ENCODE measurements at regions not wholly inside any gene's neighbourhood (a gene's known extent, or its start where the extent isn't known, plus 50 kb on each side); places are given as distances from the start of the nearest gene placed in this dataset.
"Not testable (repeated sequence)": the region's sequence is repeated elsewhere in the genome, so short reads cannot be mapped to it uniquely, and the experiment has no call there.

DNA sequence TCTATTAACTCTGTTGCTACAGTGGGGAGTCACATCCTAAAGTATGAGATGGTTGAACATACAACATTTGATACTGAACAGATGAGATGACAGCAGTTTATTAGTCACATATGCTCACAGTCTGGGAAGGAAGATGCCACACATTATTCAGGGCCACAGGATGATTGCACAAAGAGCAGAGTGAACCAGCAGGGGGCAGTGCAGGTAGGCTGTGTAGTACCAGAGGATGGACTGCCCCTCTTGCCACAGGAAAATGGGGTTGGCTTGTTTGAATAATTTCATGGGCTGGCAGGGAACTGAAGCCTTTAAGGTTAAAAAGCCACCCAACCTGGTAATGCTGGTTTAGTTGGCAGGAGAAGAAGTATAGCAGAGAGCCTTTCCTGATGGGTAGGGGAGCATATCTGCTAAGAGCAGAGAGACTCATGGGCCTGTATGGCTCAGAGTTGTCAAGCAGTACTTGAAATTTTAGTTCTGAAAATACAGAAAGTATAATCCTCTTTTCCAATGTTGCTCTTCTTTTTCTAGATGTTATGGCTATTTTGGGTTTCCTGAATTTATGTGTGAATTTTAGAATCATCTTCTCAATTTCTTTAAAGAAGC lies 180.4 kb upstream of the B3GAT1 start:
- H3K9ac ChIP-seq (ENCODE audit: low read length): no peak overlapping the region
- no peaks in the 10 kb centered on the region for H4K20me1 ChIP-seq (ENCODE audit: insufficient read depth, low read length)
- H3K79me2 ChIP-seq (ENCODE audit: low read length): no peaks in the 10 kb centered on the region
- H3K27ac ChIP-seq (ENCODE audit: low read length): no peak overlapping the region
- peaks cover 33% of the 10 kb centered on the region for H3K27me3 ChIP-seq (ENCODE audit: low read depth, low read length)
- no peaks in the 10 kb centered on the region for H3K36me3 ChIP-seq (replicated peaks; ENCODE audit: low read depth, low read length)
- H3K4me1 ChIP-seq (ENCODE audit: low read length): peaks cover 14% of the 10 kb centered on the region
- no peak overlapping the region for H3K4me2 ChIP-seq (ENCODE audit: low read length)
- TF ChIP-seq EZH2phosphoT487 (IDR thresholded peaks at IDR 0.05; ENCODE audit: low read depth) (no peak), CTCF (IDR thresholded peaks at IDR 0.05; ENCODE audit: low read depth, low read length) (peak; percentile 79)
- peaks cover 4% of the 10 kb centered on the region; the same call in 1 of the 2 replicates for H3K9me3 ChIP-seq (ENCODE audit: insufficient read depth, low read length)
- H3K4me3 ChIP-seq (ENCODE audit: low read length): no peak overlapping the region
- no peak overlapping the region for H2AFZ ChIP-seq (ENCODE audit: low read depth, low read length)

- Histone ChIP-seq H3K9ac (ENCODE audit: low read length) (no peak overlapping the region), H2AFZ (ENCODE audit: low read depth, low read length) (no peak overlapping the region), H3K4me3 (ENCODE audit: low read length) (no peak overlapping the region), H3K4me1 (ENCODE audit: low read length) (peaks cover 25% of the 10 kb centered on the region), H3K79me2 (ENCODE audit: low read length) (no peaks in the 10 kb centered on the region), H3K4me2 (ENCODE audit: low read length) (no peak overlapping the region), H3K36me3 (replicated peaks; ENCODE audit: low read depth, low read length) (no peaks in the 10 kb centered on the region), H3K27me3 (ENCODE audit: low read depth, low read length) (peaks cover 39% of the 10 kb centered on the region), H3K27ac (ENCODE audit: low read length) (no peak overlapping the region), H4K20me1 (ENCODE audit: insufficient read depth, low read length) (no peaks in the 10 kb centered on the region), H3K9me3 (ENCODE audit: insufficient read depth, low read length) (peaks cover 10% of the 10 kb centered on the region; the same call in 1 of the 2 replicates)
- TF ChIP-seq CTCF (IDR thresholded peaks at IDR 0.05; ENCODE audit: low read depth, low read length) (no peak), EZH2phosphoT487 (IDR thresholded peaks at IDR 0.05; ENCODE audit: low read depth) (no peak)
These were observed 179.3 kb upstream of the B3GAT1 start for GRCh38 chr11:134591338-134591737.

- peaks cover 48% of the 10 kb centered on the region for H3K4me1 ChIP-seq (ENCODE audit: low read length)
- no peak overlapping the region for H3K27ac ChIP-seq (ENCODE audit: low read length)
These were observed 177.1 kb upstream of the B3GAT1 start for GRCh38 chr11:134589129-134589528.

GRCh38 chr11:134588460-134589110 lies 176.5 kb upstream of the B3GAT1 start:
- peaks cover 53% of the 10 kb centered on the region for H3K4me1 ChIP-seq (ENCODE audit: low read length)
- not testable (repeated sequence) for H3K79me2 ChIP-seq (ENCODE audit: low read length); H3K9me3 ChIP-seq (ENCODE audit: insufficient read depth, low read length)

More at GRCh38 chr11:134589129-134589528, 177.1 kb upstream of the B3GAT1 start:
- H3K36me3 ChIP-seq (replicated peaks; ENCODE audit: low read depth, low read length): no peaks in the 10 kb centered on the region
- H4K20me1 ChIP-seq (ENCODE audit: insufficient read depth, low read length): no peaks in the 10 kb centered on the region
- H3K27me3 ChIP-seq (ENCODE audit: low read depth, low read length): peaks cover 35% of the 10 kb centered on the region
- H3K9ac ChIP-seq (ENCODE audit: low read length): no peak overlapping the region
- TF ChIP-seq EZH2phosphoT487 (IDR thresholded peaks at IDR 0.05; ENCODE audit: low read depth) (no peak), CTCF (IDR thresholded peaks at IDR 0.05; ENCODE audit: low read depth, low read length) (no peak)
- H3K4me2 ChIP-seq (ENCODE audit: low read length): no peak overlapping the region
- H3K4me3 ChIP-seq (ENCODE audit: low read length): no peak overlapping the region
- no peak overlapping the region for H2AFZ ChIP-seq (ENCODE audit: low read depth, low read length)
- no peaks in the 10 kb centered on the region for H3K79me2 ChIP-seq (ENCODE audit: low read length)
- peaks cover 10% of the 10 kb centered on the region; the same call in 1 of the 2 replicates for H3K9me3 ChIP-seq (ENCODE audit: insufficient read depth, low read length)

More at GRCh38 chr11:134588460-134589110, 176.5 kb upstream of the B3GAT1 start:
- H3K4me3 ChIP-seq (ENCODE audit: low read length); H3K36me3 ChIP-seq (replicated peaks; ENCODE audit: low read depth, low read length); H3K9ac ChIP-seq (ENCODE audit: low read length); H4K20me1 ChIP-seq (ENCODE audit: insufficient read depth, low read length); H3K4me2 ChIP-seq (ENCODE audit: low read length); H2AFZ ChIP-seq (ENCODE audit: low read depth, low read length); H3K27ac ChIP-seq (ENCODE audit: low read length): not testable (repeated sequence)
- H3K27me3 ChIP-seq (ENCODE audit: low read depth, low read length): peaks cover 35% of the 10 kb centered on the region
